NCI-H82 treated with DMSO at 0.1 percent for 48 hours (cell line): ENCODE measurements at regions not wholly inside any gene's neighbourhood (a gene's known extent, or its start where the extent isn't known, plus 50 kb on each side); places are given as distances from the start of the nearest gene placed in this dataset.
"Not testable (repeated sequence)": the region's sequence is repeated elsewhere in the genome, so short reads cannot be mapped to it uniquely, and the experiment has no call there.

Experiments used
- DNase-seq: peaks from one replicate; lab custom pipeline; 2025; ENCODE audit not compliant: unreplicated experiment; lab: John Stamatoyannopoulos, UW

DNA sequence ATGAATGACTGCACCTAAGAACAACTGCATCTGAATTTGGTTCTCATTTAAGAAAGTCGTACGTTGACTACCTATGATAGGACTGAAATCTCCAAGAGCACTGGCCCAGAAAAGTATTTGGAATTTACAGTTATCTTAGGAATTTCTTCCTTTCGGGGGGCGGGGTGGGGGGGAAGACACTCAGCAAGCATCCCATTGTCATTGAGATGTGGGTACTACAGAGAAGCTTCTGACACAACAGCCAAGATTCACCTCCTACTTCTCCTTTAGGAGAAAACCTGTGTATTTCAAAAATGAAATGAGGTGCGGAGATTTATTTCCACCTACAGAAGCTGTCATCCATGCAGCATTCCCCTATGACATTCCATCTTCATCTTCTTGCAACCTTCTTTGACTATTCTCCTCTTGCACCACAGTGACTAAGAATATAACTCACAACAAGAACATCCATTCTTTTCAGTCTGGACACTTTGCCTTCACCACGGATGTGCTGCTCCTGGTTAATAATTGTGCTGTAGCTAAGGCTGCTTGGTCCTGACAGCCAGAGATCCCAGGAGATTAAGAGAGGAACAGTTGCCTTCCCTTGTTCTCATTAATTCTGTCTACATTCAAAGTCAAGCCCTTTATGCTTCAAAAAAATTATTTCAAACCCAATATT, 98.4 kb upstream of the FRMD4A start:
- no peak for DNase-seq

DNA sequence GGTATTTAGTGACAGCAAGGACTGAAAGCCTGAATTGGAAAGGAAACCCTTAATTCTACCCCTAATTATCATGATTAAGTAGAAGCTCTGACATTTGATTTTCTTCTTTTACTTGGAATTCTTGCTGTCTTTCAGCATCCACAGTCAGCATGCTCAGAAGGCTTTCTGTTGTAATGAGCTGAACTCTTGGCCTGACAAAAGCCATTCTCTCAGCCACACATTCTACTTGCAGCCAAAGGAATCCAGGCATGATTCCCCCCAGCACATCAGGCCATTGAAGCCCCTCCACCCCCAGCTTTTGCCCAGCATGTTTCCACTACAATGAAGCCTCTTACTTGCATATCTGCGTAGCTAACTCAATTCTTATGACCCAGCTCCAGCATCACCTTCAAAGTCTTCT, 94.3 kb upstream of the FRMD4A start:
- no peak for DNase-seq

DNA sequence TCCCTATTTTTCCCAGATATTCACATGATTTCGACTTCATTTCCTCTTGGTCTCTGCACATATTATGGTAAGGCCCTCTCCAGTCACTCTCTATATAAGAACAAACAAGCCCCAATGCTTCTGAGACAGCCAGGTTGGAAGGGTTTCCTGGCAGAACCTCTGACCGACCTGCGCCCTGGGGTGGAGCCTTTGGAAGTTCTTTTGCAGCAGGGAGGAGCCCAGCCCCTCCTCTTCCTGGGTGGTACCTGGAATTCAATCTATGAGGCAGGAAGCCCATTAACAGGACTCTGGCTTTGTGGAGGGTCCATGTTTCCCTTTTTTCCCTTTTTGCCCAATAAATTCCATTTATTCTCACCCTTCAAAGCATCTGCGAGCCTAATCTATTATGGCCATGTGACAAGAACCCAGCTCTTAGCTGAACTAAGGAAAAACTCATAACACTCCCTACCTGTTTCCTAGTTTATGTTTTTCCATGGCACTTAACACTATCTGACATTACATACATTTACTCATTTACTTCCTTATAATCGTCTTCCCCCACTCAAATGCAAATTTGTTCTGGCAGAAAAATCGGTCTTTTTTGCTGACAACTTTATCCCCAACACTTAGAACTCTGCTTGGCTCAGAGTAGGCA, 92.5 kb upstream of the FRMD4A start:
- no peak for DNase-seq

DNA sequence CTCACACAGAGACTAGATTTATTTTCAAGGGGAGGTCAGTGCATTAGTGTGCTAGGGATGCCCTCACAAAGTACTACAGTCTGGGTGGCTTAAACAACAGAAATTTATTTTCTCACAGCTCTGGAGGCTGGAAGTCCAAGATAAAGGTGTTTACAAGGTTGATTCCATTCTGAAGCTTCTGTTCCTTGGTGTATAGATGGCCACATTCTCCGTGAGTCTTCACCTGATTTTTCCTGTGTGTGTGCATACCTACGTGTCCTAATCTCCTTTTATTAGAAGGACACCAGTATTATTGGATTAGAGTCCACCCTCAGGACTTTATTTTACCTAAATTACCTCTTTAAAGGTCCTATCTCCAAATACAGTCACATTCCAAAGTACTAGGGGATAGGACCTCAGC, 91.7 kb upstream of the FRMD4A start:
- DNase-seq = no peak

DNA sequence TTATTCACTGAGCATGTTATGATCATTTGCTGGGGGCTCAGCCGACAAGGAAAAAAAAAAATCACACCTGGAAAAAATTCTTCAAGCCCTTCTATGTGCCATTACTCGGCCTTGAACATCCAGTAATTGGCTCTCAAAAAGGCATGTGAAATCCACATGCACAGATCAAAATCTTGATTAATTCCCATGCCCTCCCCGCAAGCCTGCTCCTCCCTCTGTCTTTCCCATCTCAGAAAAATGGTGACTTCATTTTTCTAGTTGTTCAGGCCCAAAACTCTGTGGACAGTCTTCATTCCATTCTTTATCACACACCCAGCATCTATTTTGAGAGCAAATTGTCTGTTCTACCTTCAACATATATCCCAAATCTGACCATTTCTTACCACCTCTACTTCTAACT, 91.2 kb upstream of the FRMD4A start:
- no peak for DNase-seq

DNA sequence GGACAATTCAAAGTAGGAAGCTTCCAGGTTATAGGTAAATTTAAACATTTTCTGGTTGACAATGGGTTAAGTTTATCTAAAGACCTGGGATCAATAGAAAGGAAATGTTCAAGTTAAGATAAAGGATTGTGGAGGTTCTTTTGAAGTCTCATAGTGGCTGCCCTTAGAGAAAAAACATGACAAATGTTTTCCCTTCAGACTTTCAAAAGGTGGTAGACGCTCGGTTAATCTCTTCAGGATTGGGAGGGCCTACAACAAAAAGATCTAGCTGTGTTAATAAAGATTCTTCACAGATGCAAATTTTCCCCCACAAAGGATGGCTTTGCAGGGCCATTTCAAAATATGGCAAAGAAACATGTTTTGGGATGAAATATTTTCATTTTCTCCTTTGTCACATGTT, 86.6 kb upstream of the FRMD4A start:
- DNase-seq = not testable (repeated sequence)

DNA sequence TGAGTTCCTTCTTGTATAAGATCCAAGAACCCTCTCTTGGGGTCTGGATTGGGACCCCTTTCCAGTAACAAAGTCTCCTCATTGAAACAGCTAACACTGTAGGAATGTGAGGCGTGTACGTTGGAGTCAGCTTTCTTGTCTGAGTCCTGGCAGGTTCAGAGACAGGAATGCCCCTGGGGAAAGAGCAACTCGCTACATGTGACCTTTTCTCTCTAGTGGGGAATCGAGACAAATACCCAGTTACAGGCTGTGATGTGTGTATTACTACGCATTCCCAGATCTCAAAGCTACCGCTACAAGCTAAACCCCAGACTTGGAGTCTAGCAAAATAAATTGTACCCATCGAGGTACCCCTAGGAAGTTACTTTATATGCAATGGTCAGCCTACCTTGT, 85.6 kb upstream of the FRMD4A start:
- DNase-seq = no peak

DNA sequence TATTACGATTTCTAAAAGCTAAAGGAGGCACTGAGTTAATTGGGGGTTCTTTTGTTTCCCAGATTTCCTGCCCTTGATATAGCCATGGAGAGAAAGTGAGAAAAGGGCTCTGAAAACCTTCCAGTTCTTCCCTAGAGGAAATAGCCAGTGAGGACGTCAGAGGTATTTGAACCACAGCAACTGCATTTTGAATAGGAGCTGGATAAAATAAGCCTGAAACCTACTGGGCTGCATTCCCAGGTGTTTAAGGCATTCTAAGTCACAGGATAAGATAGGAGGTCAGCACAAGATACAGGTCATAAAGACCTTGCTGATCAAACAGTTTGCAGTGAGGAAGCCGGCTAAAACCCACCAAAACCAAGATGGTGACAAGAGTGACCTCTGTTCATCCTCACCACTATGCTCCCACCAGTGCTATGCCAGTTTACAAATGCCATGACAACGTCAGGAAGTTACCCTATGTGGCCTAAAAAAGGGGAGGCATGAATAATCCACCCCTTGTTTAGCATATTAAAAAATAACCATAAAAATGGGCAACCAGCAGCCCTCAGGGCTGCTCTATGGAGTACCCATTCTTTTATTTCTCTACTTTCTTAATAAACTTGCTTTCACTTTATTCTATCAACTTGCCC, 85.1 kb upstream of the FRMD4A start:
- no peak for DNase-seq

DNA sequence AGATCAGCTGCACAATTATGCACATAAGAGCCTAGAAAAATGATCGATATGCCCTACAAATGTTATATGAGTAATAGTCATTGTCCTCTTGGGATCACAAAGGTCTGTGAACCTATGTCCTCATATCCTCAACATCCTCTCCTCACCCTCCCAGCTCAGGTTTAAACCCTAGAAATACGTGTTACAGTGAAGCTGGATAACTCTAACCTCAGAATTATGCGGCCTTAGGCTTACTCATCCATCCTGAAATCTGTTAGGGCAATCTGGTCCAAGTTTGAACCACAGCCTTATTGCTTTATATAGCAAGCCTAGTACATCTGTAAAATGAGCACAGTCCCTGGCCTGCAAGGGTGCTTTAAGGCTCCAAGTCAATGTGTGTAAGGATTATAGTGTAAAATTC, 84.2 kb upstream of the FRMD4A start:
- no peak for DNase-seq

DNA sequence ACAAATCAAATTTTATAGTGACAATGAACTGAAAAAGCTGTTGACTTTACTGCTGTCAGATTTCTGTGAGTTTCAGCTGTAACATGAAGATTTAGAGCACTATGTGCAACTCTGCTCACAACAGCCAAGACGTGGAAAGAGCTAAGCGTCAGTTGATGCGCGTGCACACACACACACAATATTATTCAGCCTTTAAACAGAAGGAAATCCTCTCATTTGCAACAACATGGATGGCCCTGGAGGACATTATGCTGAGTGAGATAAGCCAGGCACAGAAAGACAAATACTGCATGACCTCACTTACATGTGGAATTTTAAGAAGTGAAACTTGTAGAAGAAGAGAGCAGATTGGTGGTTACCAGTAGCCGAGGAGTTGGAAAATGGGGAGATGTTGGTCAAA, 82.8 kb upstream of the FRMD4A start:
- no peak for DNase-seq

DNA sequence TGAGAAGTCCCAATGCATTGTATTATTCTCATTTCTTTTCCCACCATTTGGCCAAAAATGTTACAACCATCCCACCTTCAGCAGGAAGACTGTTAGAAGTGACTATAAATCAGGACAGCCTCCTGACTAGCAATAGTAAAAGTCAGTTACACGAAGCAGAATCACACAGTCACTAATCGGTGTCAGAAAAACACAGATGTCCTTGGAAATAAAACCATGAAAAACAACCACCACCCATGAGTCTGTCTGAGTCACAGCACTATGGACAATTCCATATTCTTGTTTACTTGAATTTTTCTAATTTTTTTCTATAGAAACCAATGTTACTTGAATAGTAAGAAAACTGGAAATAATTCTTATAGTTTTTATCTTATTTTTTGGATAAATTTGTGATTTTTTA, 81.9 kb upstream of the FRMD4A start:
- no peak for DNase-seq

DNA sequence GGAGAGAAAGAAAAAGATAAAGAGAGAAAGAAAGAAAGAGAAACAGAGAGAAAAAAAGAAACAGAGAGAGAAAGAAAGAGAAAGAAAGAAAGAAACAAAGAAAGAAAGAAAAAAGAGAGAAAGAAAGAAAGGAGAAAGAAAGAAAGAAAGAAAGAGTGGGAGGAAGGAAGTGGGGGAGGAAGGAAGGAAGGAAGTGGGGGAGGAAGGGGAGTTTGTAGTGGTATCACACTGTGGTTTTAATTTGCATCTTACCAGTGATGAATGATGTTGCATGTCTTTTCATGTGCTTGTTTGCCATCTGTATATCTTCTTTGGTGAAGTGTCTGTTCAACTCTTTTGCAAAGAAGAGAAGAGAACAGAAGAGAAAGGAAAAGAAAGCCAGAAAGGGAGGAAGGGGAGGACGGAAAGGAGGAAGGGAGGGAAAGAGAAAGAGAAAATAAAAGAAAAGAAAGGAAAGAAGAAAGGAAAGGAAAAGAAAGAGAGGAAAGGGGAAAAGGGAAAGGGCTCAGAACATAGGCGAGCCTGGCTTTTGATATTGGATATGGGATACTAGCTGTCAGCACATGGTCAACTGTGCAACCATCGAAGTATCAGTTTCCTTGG, 79.2 kb upstream of the FRMD4A start:
- DNase-seq = no peak

DNA sequence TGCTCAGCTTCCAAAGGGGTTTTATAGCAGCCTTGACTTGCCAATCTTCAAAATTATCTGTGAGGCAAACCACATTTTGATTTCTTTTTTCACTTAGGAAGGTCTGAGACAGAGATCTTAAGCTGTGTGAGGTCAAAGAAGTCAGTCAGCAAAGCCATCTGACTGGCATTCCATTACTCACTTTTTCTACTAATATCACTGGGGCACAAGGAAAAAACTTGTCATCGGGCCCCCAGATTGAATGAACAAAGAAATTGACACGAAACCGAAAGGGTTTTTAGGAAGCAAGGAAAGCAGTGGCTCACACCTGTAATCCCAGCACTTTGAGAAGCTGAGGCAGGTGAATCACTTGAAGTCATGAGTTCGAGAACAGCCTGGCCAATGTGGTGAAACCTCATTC, 78.5 kb upstream of the FRMD4A start:
- DNase-seq = no peak

DNA sequence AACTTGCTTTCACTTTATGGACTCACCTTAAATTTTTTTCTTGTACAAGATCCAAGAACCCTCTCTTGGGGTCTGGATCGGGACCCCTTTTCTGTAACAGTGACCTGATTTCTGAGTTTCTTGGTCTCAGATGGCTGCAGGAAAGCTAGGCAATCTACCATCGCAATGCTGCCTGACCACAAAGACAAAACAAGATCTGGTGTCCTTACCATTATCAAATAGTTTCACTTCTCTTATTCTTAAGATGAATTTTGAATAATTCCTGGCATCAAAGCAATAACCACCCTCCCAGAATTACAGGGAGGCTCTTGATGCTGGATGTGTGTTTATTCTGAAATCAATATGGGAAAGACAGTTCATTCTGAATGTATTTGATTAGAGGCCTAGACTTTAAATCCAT, 77.4 kb upstream of the FRMD4A start:
- DNase-seq = no peak

DNA sequence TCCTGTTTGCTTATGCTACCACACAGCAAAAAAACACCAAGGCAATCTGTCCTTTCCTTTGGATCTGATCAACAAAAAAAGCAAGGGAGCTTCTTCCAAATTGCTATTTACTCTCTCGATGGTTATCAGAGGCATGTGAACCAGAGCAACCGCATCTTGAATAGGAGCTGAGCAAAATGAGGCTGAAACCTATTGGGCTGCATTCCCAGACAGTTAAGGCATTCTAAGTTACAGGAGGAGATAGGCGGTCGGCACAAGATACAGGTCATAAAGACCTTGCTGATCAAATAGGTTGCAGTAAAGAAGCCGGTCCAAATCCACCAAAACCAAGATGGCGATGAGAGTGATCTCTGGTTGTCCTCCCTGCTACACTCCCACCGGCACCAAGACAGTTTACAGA, 76.8 kb upstream of the FRMD4A start:
- no peak for DNase-seq

DNA sequence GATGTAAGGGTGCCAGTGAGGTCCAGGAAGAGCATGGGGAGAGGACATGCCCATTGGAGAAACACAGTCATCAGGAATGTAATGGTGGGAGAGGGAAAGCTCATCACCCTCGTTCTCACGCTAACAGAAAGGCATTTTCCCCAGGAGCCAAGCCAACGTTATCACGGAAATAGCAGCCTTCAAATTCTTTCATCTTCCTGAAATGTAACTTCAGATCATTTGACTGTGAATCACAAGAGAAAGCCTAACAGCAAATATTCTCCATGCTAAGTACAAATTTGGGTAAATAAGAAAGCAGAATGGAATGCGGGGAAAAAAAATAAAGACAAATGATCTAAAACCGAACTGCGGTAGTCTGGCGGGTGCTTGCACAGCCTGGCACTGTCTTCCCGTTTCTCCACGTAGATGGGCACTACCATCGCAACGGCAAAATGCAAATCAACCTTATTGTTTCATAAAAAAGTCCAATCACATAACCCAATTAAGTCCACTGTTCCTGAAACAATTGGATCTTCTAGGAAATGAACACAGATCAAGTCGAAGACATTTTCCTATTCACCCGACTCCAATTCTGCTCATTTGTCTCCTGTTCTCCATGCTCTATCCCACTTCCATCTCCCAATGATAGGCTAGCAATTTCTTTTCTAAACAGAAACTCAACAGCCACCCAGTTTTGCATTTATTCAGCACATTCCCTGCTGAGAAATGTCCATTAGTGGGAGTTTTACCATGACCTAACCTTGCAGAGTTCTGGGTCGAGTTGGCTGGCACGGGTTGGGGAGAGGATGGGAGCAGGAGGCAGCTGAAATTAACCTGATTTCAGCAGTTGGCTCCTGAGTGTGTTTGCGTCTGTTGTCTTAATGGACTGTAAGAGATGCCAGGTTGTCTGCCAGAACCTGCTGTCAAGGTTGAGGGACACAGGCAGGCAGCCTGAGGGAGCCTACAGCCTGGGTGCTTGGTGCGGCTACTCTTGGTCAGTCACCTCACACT, 74.6 kb upstream of the FRMD4A start:
- no peak for DNase-seq

DNA sequence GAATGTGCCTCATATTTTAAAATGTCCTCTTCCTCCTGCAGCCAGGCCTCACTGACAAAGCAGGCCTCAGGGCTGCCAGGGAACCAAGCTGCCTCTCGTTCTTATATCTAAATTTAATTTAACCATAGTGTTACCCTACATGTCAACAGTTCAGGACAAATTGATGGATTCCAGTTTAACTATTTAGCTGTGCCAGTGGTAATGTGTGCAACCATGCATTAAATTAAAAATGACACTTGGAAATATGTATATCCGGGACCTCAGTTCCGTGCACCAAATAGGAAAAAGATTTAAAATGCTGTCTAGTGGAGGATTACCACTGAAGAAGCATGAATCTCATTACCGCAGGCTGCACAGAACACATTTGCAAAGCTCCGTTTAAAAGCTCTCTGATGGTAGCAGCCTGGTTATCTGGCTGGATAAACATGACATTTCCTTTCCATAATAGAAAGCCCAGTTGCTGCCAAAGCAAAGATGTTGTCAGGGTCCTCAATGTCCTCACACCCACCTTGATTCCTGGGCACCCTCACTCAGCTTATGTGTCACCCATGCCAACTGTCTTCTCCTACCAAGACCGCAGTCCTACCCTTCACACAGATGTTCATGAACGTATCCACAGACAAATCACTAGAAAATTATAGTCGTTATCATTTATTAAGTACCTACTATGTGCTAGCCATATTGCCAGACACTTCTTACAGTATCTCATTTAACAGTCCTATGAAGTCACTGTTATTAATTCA, 73.3 kb upstream of the FRMD4A start:
- DNase-seq = no peak

DNA sequence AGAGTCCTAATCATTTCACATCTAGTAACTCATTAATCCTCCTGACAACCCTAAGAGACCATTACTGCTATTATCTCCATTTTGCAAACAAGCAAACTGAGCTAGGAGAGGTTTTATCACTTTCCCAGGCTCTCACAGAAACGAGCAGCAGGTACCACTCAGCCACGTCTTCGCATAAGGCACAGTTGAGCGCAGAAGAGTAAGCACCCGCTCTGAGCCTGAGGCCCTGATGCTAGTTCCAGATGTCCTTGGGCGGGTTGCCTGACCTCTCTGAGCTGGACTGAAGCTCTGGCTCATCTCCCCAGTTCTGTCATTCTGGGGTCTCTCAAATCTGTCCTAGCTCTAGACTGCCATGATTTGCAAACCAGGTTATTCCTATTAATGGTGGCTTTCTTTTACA, 72.6 kb upstream of the FRMD4A start:
- DNase-seq = no peak

DNA sequence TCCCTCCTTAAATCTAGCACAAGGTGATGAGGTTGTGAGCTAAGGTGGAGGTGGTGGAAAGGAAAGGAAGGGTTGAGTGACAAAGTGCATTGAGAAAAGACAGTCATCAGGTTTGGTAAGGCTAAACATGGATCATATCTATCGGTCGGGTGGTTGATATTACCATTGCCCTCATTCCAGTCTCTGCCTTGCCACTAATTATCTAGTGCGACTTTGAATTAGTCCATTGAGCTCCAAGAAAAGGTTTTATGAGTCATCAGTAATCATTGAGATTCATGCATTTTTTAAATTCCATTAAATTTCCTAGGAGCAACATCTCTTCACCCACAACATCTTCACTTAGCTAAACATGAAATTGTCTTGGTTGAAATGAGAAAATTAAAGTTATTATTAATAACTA, 68.9 kb upstream of the FRMD4A start:
- no peak for DNase-seq

DNA sequence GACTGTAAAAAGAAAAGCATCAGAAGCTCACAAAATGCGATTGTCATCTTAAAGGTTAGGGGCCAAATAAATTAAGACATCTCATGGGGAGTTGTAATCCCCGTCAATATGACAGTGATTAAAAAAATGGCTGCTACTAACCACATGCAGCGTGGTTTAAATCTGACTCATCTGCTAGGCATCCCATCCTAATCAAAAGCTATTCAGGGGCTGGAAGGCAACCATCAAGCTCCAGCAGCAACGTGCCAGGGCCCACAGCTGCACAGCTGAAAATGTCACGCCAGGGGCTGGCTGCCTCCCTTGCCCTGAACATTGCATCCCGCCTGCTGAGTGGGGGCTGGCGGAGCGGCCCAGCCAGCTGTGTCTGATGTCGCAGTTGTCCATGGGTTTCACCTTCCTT, 66.3 kb upstream of the FRMD4A start:
- no peak for DNase-seq
